ENCODE measurements at regions not wholly inside any gene's neighbourhood (a gene's known extent, or its start where the extent isn't known, plus 50 kb on each side); places are given as distances from the start of the nearest gene placed in this dataset.

DNA sequence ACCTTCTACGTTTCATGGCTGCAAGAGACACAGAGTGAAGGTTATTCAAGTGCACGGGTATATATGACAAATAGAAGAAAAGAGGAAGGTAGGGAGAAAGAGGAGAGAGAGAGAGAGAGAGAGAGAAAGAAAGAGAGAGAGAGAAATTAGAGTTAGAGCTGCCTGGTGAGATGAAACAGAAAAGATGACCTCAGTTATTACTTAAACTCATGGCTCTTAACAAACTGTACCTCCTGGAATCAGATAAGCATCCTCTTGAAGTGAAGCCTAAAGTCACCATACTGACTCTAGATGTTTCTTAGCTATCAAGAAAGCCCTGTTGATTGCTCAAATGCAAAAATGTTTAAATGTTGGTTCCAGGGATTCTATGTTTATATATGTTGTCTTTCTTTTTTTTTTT lies 597.7 kb upstream of the ZP4 start:
- Histone ChIP-seq H3K36me3 (no peaks in the 10 kb centered on the region), H3K27ac (no peak overlapping the region), H3K27me3 (no peaks in the 10 kb centered on the region), H3K9me3 (no peaks in the 10 kb centered on the region), H3K4me3 (no peak overlapping the region), H3K4me1 (no peaks in the 10 kb centered on the region)
- intact Hi-C loops (cut with DNase I): no loop called here
- TF ChIP-seq, protein P1, sequence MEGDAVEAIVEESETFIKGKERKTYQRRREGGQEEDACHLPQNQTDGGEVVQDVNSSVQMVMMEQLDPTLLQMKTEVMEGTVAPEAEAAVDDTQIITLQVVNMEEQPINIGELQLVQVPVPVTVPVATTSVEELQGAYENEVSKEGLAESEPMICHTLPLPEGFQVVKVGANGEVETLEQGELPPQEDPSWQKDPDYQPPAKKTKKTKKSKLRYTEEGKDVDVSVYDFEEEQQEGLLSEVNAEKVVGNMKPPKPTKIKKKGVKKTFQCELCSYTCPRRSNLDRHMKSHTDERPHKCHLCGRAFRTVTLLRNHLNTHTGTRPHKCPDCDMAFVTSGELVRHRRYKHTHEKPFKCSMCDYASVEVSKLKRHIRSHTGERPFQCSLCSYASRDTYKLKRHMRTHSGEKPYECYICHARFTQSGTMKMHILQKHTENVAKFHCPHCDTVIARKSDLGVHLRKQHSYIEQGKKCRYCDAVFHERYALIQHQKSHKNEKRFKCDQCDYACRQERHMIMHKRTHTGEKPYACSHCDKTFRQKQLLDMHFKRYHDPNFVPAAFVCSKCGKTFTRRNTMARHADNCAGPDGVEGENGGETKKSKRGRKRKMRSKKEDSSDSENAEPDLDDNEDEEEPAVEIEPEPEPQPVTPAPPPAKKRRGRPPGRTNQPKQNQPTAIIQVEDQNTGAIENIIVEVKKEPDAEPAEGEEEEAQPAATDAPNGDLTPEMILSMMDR (IDR thresholded peaks at IDR 0.05): no peak
- ATAC-seq (no peak), DNase-seq (no peak)

DNA sequence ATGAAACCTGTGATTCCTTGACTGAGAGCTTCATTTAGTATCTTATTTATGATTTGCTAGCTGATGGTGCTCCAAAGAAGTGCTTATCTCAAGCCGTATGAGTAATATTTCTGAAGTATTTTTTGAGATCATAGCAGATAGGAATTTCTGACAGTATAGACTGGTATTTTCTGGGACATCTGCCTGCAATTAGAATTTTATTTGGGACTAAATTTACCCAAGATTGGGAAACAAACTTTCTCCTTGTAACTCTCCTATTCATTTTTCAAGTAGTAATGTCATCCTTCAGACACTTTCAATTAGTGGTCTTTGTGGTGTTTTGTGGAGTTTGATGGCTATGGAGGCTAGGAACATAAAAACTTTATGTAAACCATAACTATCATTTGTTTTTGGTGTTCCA lies 597.2 kb upstream of the ZP4 start:
- intact Hi-C loops (cut with DNase I): no loop called here
- H3K36me3 ChIP-seq: no peaks in the 10 kb centered on the region
- no peak overlapping the region for H3K27ac ChIP-seq
- ATAC-seq (no peak), DNase-seq (no peak)
- H3K27me3 ChIP-seq: no peaks in the 10 kb centered on the region
- H3K4me1 ChIP-seq: no peaks in the 10 kb centered on the region
- no peak overlapping the region for H3K4me3 ChIP-seq
- TF ChIP-seq, protein P1 (IDR thresholded peaks at IDR 0.05): no peak
- H3K9me3 ChIP-seq: no peaks in the 10 kb centered on the region

DNA sequence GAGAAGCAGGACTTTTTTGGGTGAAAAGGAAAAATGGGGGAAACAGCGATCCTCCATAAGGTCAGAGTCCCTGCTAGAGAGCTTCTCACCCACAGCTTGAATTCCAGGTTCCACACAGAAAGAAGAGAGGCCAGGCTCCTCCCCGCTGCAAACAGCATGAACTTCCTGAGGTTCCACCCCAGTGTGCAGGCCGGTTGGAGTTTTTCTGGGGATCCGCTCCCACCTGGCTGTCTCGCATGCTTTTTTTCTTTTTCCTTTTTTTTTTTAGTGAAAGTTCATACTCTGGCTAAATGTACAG lies 595.1 kb upstream of the ZP4 start:
- peak overlapping the region in 1 of 2 donors; percentile 4 for H3K4me3 ChIP-seq
- no peaks in the 10 kb centered on the region for H3K4me1 ChIP-seq
- peak; percentile 86 for ATAC-seq
- H3K36me3 ChIP-seq: no peaks in the 10 kb centered on the region
- intact Hi-C loops (cut with DNase I): no loop called here
- H3K9me3 ChIP-seq: no peaks in the 10 kb centered on the region
- TF ChIP-seq, protein P1 (IDR thresholded peaks at IDR 0.05): no peak
- H3K27ac ChIP-seq: no peak overlapping the region
- DNase-seq: no peak
- no peaks in the 10 kb centered on the region for H3K27me3 ChIP-seq

DNA sequence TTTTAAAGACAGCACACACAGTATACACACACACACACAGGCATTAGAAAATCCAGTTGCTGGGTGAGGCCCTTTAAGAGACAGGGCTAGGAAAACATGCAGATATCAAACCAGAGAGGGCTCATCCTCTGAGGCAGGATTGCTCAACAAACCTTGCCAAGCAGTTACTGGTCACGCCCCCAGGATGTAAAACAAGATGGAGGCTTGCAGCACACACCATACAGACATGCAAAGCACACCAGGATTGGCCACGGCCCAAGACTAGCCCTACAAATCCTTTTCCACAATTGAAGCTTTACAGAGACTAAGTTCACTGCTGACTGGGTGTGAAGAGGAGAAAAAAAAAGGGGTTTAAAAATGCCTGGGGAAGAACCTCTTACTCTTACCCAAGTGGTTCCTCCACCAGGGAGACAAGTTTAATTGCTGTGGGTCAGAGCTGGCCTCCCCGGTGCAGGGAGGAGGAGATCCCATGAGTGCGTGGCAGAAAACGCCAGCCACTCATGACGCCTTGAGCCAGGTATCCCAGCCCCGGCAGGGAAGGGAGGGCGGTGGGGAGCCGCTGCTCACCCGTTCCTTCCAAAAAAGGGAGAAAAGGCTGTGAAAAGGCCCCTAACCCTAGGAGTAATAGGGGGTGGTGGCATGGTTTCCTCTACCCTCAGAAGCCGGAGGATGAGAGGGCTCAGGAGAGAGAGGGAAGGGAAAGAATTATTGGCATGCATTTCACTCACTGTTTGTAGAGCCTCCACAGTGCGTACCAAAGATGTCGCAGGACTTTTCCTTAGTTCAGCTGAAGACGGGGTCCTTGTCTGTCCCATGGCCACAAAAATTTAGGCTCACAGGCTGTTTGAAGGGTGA lies 594.6 kb upstream of the ZP4 start:
- H3K4me3 ChIP-seq: peak overlapping the region in 1 of 2 donors; percentile 4
- ATAC-seq (peak; percentile 83), DNase-seq (peak in 1 of 4 donors; percentile 66)
- no peaks in the 10 kb centered on the region for H3K36me3 ChIP-seq
- H3K27ac ChIP-seq: no peak overlapping the region
- intact Hi-C loops (cut with DNase I): no loop called here
- H3K4me1 ChIP-seq: no peaks in the 10 kb centered on the region
- no peaks in the 10 kb centered on the region for H3K27me3 ChIP-seq
- no peaks in the 10 kb centered on the region for H3K9me3 ChIP-seq
- TF ChIP-seq, protein P1 (IDR thresholded peaks at IDR 0.05): no peak

DNA sequence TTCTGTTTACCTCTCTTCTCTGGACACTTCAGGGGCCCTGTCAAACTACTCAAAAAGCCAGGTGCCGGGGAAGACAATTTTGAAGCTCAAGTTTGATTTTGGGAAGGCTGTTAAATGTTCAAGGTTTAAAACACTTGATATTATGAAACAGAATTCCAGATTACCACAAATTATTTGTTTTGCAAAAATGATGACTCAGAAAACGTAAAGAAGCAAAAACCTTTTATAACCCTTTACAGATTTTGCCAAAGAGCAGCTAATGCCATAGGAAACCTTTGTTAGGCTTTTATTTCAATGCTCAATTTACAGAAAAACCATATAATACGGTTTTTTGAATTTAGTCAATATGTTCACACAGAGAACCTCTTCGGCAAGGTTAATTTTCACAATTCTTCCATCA lies 593.4 kb upstream of the ZP4 start:
- H3K27ac ChIP-seq: no peak overlapping the region
- no peaks in the 10 kb centered on the region for H3K36me3 ChIP-seq
- H3K4me3 ChIP-seq: no peak overlapping the region
- no peaks in the 10 kb centered on the region for H3K4me1 ChIP-seq
- DNase-seq (no peak), ATAC-seq (no peak)
- intact Hi-C loops (cut with DNase I): no loop called here
- no peaks in the 10 kb centered on the region for H3K27me3 ChIP-seq
- TF ChIP-seq, protein P1 (IDR thresholded peaks at IDR 0.05): no peak
- H3K9me3 ChIP-seq: no peaks in the 10 kb centered on the region
